ENCODE measurements at regions not wholly inside any gene's neighbourhood (a gene's known extent, or its start where the extent isn't known, plus 50 kb on each side); places are given as distances from the start of the nearest gene placed in this dataset.

GRCh38 chr13:44320611-44321010 lies 53.0 kb upstream of the SERP2 start:
- H3K27ac ChIP-seq (ENCODE audit: extremely low read depth, low read depth, low read length): no peak overlapping the region
- no peak overlapping the region for H3K4me3 ChIP-seq (ENCODE audit: low read depth, low read length)
- no peaks in the 10 kb centered on the region for H3K4me1 ChIP-seq (ENCODE audit: control insufficient read depth, insufficient read depth, low read length)
- TF ChIP-seq ZNF514 (tag by site-specific recombination; IDR thresholded peaks at IDR 0.05): no peak
- TF ChIP-seq ZBTB7A (tag by site-specific recombination; IDR thresholded peaks at IDR 0.05; ENCODE audit: low read depth): no peak
- TF ChIP-seq PRDM4 (tag by site-specific recombination; IDR thresholded peaks at IDR 0.05): no peak
- TF ChIP-seq ZNF311 (tag by site-specific recombination; IDR thresholded peaks at IDR 0.05; ENCODE audit: borderline replicate concordance): no peak
- TF ChIP-seq ZSCAN30 (tag by site-specific recombination; IDR thresholded peaks at IDR 0.05): no peak
- no peak for TF ChIP-seq YY1 (tag by site-specific recombination; IDR thresholded peaks at IDR 0.05)
- TF ChIP-seq ZFP41 (tag by site-specific recombination; IDR thresholded peaks at IDR 0.05; ENCODE audit: borderline replicate concordance): no peak
- H3K9me3 ChIP-seq (ENCODE audit: control insufficient read depth, insufficient read depth, low read depth, low read length): no peaks in the 10 kb centered on the region
- no peaks in the 10 kb centered on the region for H3K36me3 ChIP-seq (ENCODE audit: control insufficient read depth in 2 of 2, insufficient read depth in 1 of 2, low read length in 2 of 2)
- CTCF ChIA-PET: no interaction called here
- POLR2A ChIA-PET: no interaction called here

GRCh38 chr13:44321961-44322360 lies 51.7 kb upstream of the SERP2 start:
- ChIA-PET CTCF (no interaction called here), POLR2A (no interaction called here)
- TF ChIP-seq ZNF416 (tag by site-specific recombination; IDR thresholded peaks at IDR 0.05) (peak; percentile 92), ZNF157 (tag by site-specific recombination; IDR thresholded peaks at IDR 0.05) (no peak)
- H3K27ac ChIP-seq (ENCODE audit: extremely low read depth, low read depth, low read length): no peak overlapping the region
- H3K9me3 ChIP-seq (ENCODE audit: control insufficient read depth, insufficient read depth, low read depth, low read length): no peaks in the 10 kb centered on the region
- no peak overlapping the region for H3K4me3 ChIP-seq (ENCODE audit: low read depth, low read length)
- H3K36me3 ChIP-seq (ENCODE audit: control insufficient read depth in 2 of 2, insufficient read depth in 1 of 2, low read length in 2 of 2): no peaks in the 10 kb centered on the region
- H3K4me1 ChIP-seq (ENCODE audit: control insufficient read depth, insufficient read depth, low read length): no peaks in the 10 kb centered on the region

GRCh38 chr13:44322928-44323327 lies 50.7 kb upstream of the SERP2 start:
- no peak overlapping the region for H3K4me3 ChIP-seq (ENCODE audit: low read depth, low read length)
- ChIA-PET CTCF (no interaction called here), POLR2A (no interaction called here)
- no peak overlapping the region for H3K27ac ChIP-seq (ENCODE audit: extremely low read depth, low read depth, low read length)
- H3K4me1 ChIP-seq (ENCODE audit: control insufficient read depth, insufficient read depth, low read length): no peaks in the 10 kb centered on the region
- TF ChIP-seq HOXC10 (CRISPR knock-in tag; IDR thresholded peaks at IDR 0.05) (no peak), KLF7 (tag by site-specific recombination; IDR thresholded peaks at IDR 0.05; ENCODE audit: borderline replicate concordance) (no peak), ZSCAN30 (tag by site-specific recombination; IDR thresholded peaks at IDR 0.05) (no peak), ZNF324 (tag by site-specific recombination; IDR thresholded peaks at IDR 0.05) (no peak)
- no peaks in the 10 kb centered on the region for H3K9me3 ChIP-seq (ENCODE audit: control insufficient read depth, insufficient read depth, low read depth, low read length)
- H3K36me3 ChIP-seq (ENCODE audit: control insufficient read depth in 2 of 2, insufficient read depth in 1 of 2, low read length in 2 of 2): no peaks in the 10 kb centered on the region

GRCh38 chr13:44323754-44324153 lies 49.9 kb upstream of the SERP2 start:
- ChIA-PET CTCF (no interaction called here), POLR2A (no interaction called here)
- H3K4me1 ChIP-seq (ENCODE audit: control insufficient read depth, insufficient read depth, low read length): no peaks in the 10 kb centered on the region
- H3K4me3 ChIP-seq (ENCODE audit: low read depth, low read length): no peak overlapping the region
- H3K27ac ChIP-seq (ENCODE audit: extremely low read depth, low read depth, low read length): no peak overlapping the region
- no peak for TF ChIP-seq ZBTB21 (tag by site-specific recombination; IDR thresholded peaks at IDR 0.05)
- TF ChIP-seq ZNF416 (tag by site-specific recombination; IDR thresholded peaks at IDR 0.05): no peak
- TF ChIP-seq ZNF140 (tag by site-specific recombination; IDR thresholded peaks at IDR 0.05): no peak
- TF ChIP-seq GLIS1 (tag by site-specific recombination; IDR thresholded peaks at IDR 0.05): no peak
- no peak for TF ChIP-seq ZFP41 (tag by site-specific recombination; IDR thresholded peaks at IDR 0.05; ENCODE audit: borderline replicate concordance)
- no peak for TF ChIP-seq GFI1B (tag by site-specific recombination; IDR thresholded peaks at IDR 0.05)
- no peak for TF ChIP-seq ZNF292 (tag by site-specific recombination; IDR thresholded peaks at IDR 0.05; ENCODE audit: borderline replicate concordance, low read depth)
- TF ChIP-seq ZNF221 (tag by site-specific recombination; IDR thresholded peaks at IDR 0.05; ENCODE audit: borderline replicate concordance): no peak
- no peak for TF ChIP-seq ZNF132 (tag by site-specific recombination; IDR thresholded peaks at IDR 0.05; ENCODE audit: borderline replicate concordance)
- no peaks in the 10 kb centered on the region for H3K9me3 ChIP-seq (ENCODE audit: control insufficient read depth, insufficient read depth, low read depth, low read length)
- no peaks in the 10 kb centered on the region for H3K36me3 ChIP-seq (ENCODE audit: control insufficient read depth in 2 of 2, insufficient read depth in 1 of 2, low read length in 2 of 2)
